ENCODE measurements at regions not wholly inside any gene's neighbourhood (a gene's known extent, or its start where the extent isn't known, plus 50 kb on each side); places are given as distances from the start of the nearest gene placed in this dataset.
A peak's percentile ranks its signal among the peaks of the same experiment; 100 is the strongest.
"Not testable (repeated sequence)": the region's sequence is repeated elsewhere in the genome, so short reads cannot be mapped to it uniquely, and the experiment has no call there.

DNA sequence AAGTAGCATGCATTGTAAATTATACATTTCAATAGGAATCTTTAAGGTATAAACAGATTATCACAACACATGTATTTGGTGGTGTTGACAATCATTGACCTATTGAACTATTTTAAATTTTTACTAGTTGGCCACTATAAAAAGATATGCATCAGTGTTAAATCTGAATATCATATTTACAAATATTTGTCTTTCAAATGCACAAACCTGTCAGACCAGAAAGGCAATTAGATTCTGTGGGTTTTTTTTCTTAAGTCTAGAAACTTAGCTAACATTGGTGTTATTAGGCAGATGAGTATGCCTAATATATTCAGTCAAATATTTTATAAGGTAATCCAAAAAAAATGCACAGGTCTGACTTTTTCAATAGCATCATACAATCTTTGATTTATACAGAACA, 241.4 kb upstream of the DGKB start:
- no peak for DNase-seq

DNA sequence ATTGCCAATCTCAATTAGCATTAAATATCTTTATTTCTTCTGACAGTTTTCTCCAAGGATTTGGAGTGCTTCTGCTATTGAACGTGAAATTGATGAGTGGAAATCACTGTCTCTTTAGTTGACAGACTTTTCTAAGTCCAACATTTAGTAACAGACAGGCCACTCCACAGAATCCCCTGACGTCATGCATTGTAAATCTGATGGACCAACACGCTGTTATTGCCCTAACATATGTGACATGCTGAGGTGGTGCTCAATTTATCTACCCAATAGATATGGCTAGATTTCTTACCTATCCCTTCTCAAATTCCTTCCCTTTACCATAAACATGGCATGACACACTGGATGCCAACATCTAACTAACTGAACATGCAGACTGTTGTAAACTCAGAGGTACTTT, 240.6 kb upstream of the DGKB start:
- DNase-seq: no peak

DNA sequence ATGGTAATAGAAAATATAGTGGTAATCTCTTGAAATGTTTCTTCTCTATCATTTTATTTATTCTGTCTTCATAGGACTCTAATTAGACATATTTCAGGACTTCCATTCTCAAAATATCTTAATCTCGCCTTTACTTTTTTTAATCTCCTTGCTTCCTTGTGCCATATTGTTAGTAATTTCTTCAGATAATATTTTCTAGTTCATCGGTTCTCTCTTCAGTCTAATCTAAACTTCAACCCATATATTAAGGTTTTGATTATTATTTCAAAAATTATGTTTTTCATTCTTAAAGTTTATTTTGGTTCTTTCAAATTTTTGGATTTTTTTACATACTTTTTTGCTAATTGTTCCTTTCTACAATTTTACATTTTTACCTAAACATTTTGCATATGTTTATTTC, 237.9 kb upstream of the DGKB start:
- no peak for DNase-seq

DNA sequence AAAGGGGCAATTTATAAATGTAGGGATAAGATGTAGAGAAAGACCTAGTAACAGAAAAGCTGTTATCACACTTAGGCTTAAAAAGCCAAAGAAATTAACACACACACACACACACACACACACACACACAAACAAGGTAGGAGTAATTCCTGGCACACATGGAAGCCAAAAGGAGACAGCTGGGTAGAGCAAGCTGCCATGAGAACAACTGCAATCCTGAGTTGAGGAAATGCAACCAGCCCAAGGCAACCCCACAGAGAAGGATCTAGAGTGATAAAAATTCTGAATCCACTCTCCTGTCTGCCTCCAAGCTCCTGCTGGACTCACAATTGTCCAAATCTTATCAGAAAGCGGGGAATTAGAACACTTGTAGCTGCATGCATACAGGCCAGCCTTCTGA, 229.1 kb upstream of the DGKB start:
- no peak for DNase-seq

DNA sequence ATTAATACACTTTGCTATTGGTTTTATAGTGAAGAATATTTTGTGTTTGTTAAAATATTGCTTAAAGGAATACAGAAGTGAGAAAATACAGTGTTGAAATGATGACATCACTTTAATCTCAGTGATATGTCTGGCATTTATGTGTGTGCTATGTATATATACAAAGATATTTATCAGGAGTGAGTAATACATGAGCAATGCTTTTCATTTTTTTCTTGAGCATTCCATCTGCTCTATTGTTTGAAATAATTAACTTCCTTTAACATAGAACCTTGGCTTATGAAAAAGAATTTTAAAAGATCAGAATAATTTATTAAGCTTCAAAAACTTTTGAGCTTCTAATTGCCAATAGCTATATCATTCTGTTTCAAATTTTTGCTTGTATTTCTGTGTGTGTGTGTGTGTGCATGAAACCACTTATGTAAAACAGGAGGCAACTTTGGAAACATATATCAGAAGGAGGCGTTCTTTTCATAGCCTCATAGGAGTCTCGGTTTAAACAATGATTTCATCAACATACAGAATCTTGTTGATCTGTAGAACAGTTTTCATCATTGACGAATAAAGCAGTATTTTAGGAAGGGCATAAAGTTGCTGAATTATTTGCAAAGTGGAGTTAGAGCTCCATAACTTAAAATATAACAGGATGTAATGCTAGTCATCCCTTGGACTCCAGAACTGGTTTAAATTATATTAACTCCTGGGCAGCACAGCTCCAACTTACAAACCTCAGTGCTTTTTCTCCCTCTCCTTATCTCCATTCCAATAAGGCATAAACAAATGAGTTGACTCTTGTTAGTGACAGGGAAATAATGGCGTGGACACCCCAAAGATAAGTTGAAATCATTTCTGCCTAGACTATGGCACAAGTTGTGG, 228.4 kb upstream of the DGKB start:
- no peak for DNase-seq

DNA sequence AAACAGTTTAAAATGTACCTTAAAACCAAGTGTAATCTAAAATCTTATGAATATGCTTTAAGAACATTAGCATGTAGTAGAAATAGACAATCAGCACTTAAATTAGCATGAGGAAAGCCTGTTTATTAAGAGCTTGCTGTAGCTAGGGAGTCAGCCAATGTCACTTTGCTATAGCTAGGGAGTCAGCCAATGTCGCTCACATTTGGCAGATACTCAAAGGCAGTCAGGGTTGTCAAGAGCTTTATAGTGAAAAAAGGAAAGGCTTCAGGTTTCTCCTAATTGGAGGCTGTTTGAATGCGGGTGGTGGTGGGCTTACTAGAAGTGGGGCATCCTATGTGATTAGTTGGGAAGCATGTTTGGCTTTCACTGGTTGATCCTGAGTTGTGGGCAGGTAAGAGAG, 226.2 kb upstream of the DGKB start:
- peak; percentile 71 for DNase-seq

DNA sequence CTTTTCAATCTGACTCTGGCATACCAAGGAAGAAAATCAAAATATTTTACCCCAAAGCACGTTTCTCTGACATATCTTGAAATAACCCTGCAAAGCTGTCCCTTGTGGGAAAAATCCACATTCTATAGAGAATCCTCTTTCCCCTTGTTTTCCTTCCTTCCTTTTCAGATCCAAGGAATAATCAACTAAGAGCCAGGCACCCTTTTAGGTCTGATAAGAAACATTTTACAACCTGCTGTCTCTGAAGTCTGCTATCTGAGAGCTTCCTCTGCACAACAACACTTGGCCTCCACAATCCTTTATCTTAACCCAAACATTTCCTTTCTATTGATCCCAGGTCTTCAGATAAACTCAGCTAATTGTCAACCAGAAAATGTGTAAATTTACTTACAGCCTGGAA, 224.1 kb upstream of the DGKB start:
- DNase-seq: not testable (repeated sequence)

DNA sequence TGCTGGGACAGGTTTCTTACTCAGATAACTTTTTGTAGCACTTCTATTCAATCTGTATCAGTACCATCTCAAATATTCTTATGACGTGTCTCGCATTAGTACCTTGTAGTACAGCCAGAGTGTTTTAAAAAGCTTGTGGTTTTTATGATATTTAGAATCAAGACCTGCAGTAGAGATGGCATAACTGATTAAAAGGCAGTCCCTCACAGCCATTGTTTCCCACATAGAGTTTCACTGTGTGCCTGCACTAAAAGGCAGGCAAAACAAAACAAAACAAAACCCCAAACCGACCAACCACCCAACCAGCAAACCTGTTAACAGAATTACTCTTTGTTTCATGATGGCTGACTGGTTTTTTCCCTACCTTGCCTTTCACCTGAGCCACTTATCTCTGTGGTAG, 221.3 kb upstream of the DGKB start:
- DNase-seq: no peak

DNA sequence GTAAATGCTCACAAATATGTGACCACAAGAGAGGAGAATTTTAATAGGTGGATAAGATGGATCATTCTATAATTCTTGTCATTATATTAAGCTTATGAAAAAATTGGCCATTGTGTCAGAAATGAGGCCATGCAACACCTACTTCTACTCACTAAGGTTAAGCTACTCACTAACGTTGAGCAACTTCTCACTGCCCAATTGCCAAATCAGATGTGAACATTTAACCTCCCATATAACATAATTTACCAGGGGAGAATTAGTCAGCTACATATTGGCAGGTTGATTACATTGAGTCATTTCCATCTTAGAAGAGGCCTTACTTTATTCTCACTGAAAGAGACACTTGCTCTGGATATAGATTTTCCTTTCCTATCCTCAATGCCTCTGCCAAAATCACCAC, 211.2 kb upstream of the DGKB start:
- DNase-seq: no peak

DNA sequence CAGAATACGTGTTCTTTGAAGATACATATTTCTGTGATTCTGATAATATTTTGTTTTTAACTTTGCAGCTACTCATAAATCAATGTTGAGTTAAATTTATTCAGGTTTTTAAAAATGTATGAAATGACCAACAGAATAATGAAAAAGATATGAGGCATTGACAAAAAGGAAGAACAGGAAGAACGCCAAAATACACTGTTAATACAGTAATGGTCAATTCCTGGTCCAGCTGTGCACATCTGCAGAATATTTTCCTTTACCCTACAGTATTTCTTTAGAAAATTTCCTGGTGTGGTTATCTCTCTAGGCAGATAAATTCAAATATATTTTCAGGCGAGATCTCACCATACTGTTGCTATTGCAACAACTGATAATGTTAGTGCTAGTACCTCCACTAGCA, 203.2 kb upstream of the DGKB start:
- DNase-seq: no peak

DNA sequence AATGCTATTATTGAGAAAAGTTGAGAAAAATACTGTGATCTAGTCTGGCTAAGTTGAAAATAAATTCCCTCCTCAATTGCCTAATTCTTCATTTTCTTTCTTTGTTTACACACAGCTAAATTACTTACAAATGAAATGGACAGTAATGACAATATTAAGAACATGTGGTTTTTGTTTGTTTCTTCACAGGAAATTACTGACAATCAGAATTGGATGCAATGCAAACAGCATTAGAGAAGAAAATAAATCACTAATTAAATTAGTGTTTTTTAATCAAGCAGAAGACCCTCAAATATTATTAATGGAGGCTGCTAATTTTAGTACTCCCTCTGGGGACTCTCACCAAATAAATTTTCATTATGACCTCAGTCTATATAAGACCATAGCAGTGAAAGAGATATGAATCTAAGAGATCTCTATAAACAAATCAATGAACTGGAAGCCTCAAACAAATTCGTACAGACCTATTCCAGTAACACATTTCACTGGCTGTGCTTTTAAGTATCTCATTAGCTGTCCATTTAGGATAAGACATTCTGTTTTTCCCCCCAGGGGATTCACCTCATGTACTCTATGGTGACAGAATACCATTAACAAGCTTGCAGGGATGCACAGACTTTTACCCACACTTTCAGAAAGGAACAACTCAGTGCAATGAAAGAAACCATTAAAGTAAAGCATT, 202.0 kb upstream of the DGKB start:
- DNase-seq: peak; percentile 84

DNA sequence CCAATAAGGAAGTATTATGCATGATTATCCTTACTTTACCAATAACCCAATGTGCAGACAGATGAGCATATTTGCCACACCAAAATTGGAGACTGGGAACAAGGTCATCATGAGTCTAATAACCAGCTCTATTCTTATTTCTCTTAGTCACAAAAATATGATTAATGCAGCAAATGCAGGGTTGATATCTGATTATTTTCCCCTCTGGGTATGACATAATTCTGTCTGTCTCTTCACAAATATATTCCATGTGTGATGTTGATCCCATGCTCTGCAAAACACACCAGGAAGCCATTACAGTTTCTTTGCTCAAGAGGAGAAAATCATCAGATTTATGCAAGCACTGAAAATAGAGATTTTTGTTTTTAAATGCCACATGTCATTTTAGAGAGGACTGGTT, 196.5 kb upstream of the DGKB start:
- no peak for DNase-seq

DNA sequence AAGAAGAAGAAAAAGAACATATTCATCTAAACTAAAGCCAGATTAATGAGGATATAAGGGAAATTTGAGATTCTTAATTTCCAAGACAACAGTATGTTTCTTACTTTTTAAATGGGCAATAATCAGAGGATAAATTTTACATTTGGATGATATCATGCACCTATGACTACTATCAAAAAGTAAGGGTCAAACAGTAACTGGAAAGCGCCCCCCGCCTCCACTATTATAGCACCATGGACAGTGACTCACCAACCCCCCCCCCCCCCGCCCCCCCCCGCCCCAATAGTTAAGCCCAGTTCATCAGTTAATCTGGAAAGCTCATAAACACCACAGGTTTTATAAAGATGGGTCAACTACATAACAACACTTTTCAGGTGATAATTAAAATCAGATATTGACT, 194.3 kb upstream of the DGKB start:
- no peak for DNase-seq

DNA sequence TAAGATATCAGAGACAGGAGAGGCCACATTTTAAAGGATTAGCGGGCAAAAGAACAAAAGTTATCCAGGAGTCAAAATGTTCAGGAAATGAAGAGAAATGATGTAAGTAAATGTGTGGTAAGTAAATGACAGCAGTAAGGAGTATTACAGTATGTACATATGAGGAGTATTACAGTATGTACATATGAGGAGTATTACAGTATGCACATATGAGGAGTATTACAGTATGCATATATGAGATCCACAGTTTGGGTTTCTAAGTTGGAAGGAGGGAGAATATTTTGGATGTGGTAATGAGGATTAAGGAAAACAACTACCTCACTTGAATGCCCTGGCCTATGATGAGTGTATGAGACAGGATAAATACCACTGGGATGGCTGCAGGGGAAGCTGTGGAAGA, 192.4 kb upstream of the DGKB start:
- DNase-seq: no peak

DNA sequence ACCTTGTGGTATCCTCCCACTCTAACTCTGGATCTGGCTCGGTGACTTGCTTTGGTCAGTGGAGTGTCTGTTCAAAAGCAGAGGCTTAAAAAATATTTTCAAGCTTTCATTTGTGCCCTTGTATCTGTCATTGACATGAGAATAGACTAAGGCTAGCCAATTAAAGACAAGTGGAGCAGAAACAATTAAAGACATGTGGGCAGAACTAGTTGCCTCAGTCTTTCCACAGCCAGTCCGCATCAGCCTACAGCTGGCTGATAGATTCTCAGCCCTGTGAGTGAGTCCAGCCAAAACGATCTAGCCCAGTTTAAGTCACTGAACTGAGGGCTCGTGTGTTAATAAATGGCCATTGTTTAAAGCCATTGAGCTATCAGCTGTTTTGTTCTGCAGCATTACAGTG, 185.2 kb upstream of the DGKB start:
- DNase-seq: no peak

DNA sequence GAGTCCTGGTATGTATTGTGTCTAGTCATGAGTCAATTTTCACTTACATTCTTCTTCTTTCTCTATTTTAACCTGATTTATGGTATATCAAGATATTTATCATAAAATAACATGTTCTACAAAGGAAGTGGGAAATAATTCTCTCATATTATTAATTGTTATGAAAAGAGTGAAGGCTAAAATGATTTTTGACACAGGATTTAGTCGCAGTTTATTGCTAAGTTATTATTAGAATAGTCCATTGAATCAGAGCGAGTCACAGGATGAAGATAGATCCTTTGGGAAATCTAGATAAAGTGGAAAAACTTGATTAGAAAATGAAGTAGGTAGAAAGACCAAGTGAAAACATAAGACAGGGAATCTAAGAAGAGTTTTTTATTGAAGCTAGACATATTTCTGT, 184.3 kb upstream of the DGKB start:
- DNase-seq: no peak

DNA sequence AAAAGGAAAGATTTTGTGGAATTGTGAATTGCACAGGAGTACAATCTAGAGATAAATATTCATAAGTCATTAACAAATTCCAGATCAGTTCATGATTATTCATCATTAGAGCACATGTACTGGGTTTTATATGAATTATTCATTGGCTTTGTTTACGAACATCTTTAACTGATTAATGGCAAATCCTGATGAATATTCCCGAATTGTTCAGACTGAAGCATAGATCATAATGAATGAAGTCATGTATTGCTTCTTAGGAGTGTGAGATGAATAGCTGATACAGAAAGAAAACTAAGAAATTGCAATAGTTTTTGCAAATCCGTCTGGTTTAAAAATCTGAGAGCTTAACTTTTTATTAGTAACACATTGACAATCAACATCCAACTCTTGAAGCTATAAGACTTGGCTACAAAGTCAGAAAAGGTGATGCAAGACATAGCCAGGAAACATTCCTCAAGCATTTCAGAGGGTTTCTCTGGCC, 183.6 kb upstream of the DGKB start:
- no peak for DNase-seq

DNA sequence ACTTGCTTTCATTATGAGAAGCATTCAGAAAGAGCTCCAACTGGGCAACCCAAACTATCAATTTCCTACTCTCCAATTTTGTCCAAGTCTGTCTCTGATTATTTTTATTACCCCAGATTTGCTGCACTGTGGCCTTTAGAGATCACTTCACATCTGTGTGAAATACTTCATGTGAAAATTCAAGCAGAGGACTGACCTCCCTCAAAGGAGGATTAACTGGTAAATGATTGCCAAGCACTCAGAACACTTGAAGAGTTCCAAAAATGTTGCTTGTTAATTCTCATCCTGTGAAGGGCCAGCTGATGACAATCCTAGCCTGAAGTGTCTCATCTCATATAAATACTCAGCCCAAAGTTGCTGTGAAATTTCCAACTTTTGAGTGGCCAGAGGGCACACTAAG, 182.8 kb upstream of the DGKB start:
- no peak for DNase-seq

DNA sequence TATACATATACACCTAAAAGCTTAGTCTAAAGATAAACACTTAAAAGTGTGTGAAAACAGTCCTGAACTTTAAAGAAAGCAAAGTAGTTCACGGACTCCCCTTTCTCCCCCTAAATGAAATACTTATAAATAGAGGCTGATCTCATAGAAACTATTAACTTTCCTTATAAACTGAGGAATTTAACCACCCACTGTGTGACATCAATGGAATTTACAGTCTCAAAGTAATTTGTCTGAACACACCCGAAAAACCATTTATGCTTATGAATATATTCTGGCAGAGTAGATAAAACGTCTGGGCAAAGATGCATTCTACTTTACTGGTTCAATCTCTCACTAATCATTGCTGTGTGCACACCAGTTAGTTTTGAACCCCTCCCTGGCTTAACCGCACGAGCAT, 181.8 kb upstream of the DGKB start:
- DNase-seq: no peak

DNA sequence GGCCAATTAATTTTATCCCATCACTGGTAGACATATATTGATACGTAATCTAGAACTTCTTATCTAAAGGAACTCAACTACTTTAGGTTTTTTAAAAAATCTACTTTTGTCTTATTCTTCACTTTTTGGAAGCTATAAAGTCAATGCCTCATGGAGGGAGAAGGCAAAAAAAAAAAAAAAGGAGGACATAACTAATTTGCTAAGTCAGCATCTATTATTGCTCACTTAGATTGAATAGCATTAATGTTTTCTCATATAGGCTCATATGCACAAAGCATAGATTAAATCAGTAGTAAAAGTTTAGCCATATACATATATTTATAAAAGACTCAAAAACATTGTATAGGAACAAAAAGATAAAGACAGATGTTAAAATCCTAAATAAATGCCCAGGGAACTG, 179.3 kb upstream of the DGKB start:
- DNase-seq: no peak

DNA sequence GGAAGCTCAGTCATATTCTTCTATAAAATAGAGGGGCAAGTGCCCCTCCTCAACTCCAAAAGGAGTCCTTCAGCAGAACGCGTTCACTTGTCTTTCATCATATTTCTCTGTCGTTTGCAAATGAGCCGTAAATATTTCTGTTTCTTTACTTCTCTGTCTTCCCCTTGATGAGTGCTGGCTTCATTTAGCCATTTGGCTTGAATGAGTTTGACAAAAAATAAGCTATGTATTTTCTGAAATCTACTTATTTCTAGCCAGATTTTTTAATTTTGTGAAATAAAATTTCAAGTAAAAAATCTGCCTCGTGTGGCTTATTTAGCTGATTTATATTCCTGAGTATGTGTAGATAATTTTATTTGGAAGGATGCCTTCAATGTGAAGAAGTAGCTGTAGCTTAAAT, 170.8 kb upstream of the DGKB start:
- DNase-seq: no peak

DNA sequence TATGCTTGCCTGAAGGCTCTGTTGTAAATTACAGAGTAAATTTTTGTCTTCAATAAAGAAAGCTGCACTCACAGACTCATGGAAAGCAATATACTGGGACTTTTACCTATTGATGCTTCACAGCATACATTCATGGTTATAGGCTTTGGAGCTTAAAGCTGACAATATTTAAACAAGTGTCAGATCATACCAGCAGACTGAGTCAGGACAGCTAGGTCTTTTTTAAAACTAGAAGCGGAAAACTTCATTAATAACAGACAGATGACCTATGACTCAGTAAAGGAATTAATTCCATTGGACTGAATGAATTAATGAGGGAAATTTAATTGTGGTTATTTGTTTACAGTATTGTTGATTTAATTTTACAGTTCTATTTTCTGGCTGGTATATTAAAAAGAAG, 165.8 kb upstream of the DGKB start:
- DNase-seq: no peak

DNA sequence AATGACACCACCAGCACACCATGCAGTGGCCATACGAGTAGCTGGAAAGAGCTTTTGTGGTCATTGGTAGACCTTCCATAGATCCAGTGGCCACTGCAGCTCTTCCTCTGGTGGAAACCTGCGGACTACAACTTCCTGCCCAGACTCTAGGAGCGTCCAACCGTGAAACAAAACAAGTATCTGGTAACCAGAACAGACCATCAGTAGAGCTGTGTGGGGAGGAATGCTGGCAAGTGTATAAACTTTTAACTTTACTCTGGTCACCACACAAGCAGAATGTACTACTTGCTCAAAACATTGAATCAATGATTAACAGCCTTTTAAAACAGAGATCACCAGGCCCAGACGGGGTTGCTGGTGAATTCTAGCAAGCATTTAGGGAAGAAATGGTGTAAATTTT, 154.7 kb upstream of the DGKB start:
- DNase-seq: no peak

DNA sequence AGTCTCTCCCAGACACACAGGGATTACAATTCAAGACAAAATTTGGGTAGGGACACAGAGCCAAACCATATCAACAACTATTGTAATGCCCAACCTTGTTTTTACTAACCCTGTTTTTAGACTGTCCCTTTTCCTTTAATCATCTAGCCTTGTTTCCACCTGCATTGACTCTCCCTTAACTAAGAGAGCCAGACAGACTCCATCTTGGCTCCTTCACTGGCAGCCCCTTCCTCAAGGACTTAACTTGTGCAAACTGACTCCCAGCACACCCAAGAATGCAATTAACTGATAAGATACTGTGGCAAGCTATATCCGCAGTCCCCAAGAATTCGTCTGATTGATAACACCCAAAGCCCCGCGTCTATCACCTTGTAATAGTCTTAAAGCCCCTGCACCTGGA, 151.8 kb upstream of the DGKB start:
- DNase-seq: not testable (repeated sequence)

DNA sequence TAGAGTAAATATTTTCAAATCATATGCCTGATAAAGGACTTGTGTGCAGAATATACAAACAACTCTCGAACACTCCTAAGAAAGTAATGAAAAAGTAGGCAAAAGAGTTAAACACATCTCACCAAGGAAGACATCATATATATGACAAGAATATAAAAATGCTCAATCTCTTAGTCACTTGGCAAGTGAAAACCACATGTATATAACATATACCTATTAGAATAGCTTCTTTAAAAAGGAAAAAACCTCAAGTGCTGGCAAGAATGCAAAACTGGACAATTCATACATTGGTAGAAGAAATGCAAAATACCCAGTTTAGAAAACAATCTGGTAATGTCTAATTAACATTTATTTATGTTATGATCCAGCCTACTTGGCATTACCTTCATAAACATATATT, 146.6 kb upstream of the DGKB start:
- DNase-seq: no peak

Data from NCI-H1436 (cell line).